BLaER1 treated with 17β-estradiol and CSF1 and Interleukin-3, amounts not matched to agents 10 nM and 100 nM (cell line): ENCODE measurements at regions not wholly inside any gene's neighbourhood (a gene's known extent, or its start where the extent isn't known, plus 50 kb on each side); places are given as distances from the start of the nearest gene placed in this dataset.
"Not testable (repeated sequence)": the region's sequence is repeated elsewhere in the genome, so short reads cannot be mapped to it uniquely, and the experiment has no call there.

ENCODE experiments used
- H3K27ac ChIP-seq, 11 experiments: shearing (Covaris generic); formaldehyde crosslinking; 2 replicates each; pipeline ENCODE4 v1.8.1; 2022
- H3K27me3 ChIP-seq, 11 experiments: shearing (Covaris generic); formaldehyde crosslinking; 2 replicates each; pipeline ENCODE4 v1.8.1; 2022
- H3K36me3 ChIP-seq, 11 experiments: shearing (Covaris generic); formaldehyde crosslinking; 2 replicates each; pipeline ENCODE4 v1.8.1; 2022
- H3K4me1 ChIP-seq, 10 experiments: shearing (Covaris generic); formaldehyde crosslinking; 2 replicates each; pipeline ENCODE4 v1.8.1; 2022
- H3K4me2 ChIP-seq, 11 experiments: shearing (Covaris generic); formaldehyde crosslinking; 2 replicates each; pipeline ENCODE4 v1.8.1; 2022
- H3K4me3 ChIP-seq, 10 experiments: shearing (Covaris generic); formaldehyde crosslinking; 2 replicates each; pipeline ENCODE4 v1.8.1; 2022
- H3K9ac ChIP-seq, 11 experiments: shearing (Covaris generic); formaldehyde crosslinking; 2 replicates each; pipeline ENCODE4 v1.8.1; 2022
- H3K9me3 ChIP-seq, 11 experiments: shearing (Covaris generic); formaldehyde crosslinking; replicated peaks in 1 of 11; 2 replicates each; pipeline ENCODE4 v1.8.1; 2022
- H4K20me1 ChIP-seq, 11 experiments: shearing (Covaris generic); formaldehyde crosslinking; 2 replicates each; pipeline ENCODE4 v1.8.1; 2022
- Cebpa-rat ChIP-seq, 11 experiments: shearing (Covaris generic); IDR thresholded peaks; 2 replicates each; pipeline ENCODE4 v1.8.1; 2022

GRCh38 chr4:44563496-44563895 lies 87.9 kb downstream of the YIPF7 start:
- TF ChIP-seq Cebpa-rat (IDR thresholded peaks at IDR 0.05), result no peak
- peaks cover 0 to 20% (median 0%) of the 10 kb centered on the region in 10 experiments; a peak in 4 of 20 replicates for H3K4me1 ChIP-seq
- no peaks in the 10 kb centered on the region for H3K27me3 ChIP-seq
- H3K4me3 ChIP-seq, result no peak overlapping the region
- no peak overlapping the region for H3K27ac ChIP-seq
- H3K9ac ChIP-seq, result no peak overlapping the region
- H3K4me2 ChIP-seq, result peak overlapping the region in 2 of 11 experiments; percentile 37 to 38; a peak in 2 of 22 replicates
- no peaks in the 10 kb centered on the region for H4K20me1 ChIP-seq
- no peaks in the 10 kb centered on the region for H3K36me3 ChIP-seq
- peaks cover 0 to 29% (median 0%) of the 10 kb centered on the region in 11 experiments; a peak in 4 of 22 replicates for H3K9me3 ChIP-seq

GRCh38 chr4:44558031-44558605 lies 93.3 kb downstream of the YIPF7 start:
- H3K4me3 ChIP-seq, result no peak overlapping the region

GRCh38 chr4:44554768-44555167 lies 96.7 kb downstream of the YIPF7 start:
- H3K9me3 ChIP-seq, result no peaks in the 10 kb centered on the region
- no peak overlapping the region for H3K4me2 ChIP-seq
- no peaks in the 10 kb centered on the region for H3K36me3 ChIP-seq
- no peaks in the 10 kb centered on the region for H3K4me1 ChIP-seq
- no peaks in the 10 kb centered on the region for H3K27me3 ChIP-seq
- no peaks in the 10 kb centered on the region for H4K20me1 ChIP-seq
- H3K9ac ChIP-seq, result no peak overlapping the region
- no peak overlapping the region for H3K27ac ChIP-seq
- TF ChIP-seq Cebpa-rat (IDR thresholded peaks at IDR 0.05), result no peak
- H3K4me3 ChIP-seq, result no peak overlapping the region

More at GRCh38 chr4:44558031-44558605, 93.3 kb downstream of the YIPF7 start:
- Histone ChIP-seq H3K27me3 (no peaks in the 10 kb centered on the region), H3K4me1 (peaks cover 0 to 12% (median 0%) of the 10 kb centered on the region in 10 experiments; a peak in 4 of 20 replicates), H3K36me3 (no peaks in the 10 kb centered on the region), H3K9ac (no peak overlapping the region), H4K20me1 (no peaks in the 10 kb centered on the region), H3K4me2 (no peak overlapping the region), H3K27ac (no peak overlapping the region), H3K9me3 (no peaks in the 10 kb centered on the region)
- TF ChIP-seq Cebpa-rat (IDR thresholded peaks at IDR 0.05), result no peak

GRCh38 chr4:44553180-44553579 lies 98.2 kb downstream of the YIPF7 start:
- TF ChIP-seq Cebpa-rat (IDR thresholded peaks at IDR 0.05), result no peak
- H3K9me3 ChIP-seq, result no peaks in the 10 kb centered on the region
- H3K4me3 ChIP-seq, result no peak overlapping the region
- no peaks in the 10 kb centered on the region for H4K20me1 ChIP-seq
- H3K27ac ChIP-seq, result no peak overlapping the region
- H3K9ac ChIP-seq, result no peak overlapping the region
- H3K27me3 ChIP-seq, result no peaks in the 10 kb centered on the region
- no peaks in the 10 kb centered on the region for H3K4me1 ChIP-seq
- H3K36me3 ChIP-seq, result no peaks in the 10 kb centered on the region
- no peak overlapping the region for H3K4me2 ChIP-seq

GRCh38 chr4:44545781-44546180 lies 97.2 kb upstream of the KCTD8 start:
- Histone ChIP-seq H3K9me3 (no peaks in the 10 kb centered on the region), H3K9ac (no peak overlapping the region), H3K27ac (no peak overlapping the region), H4K20me1 (no peaks in the 10 kb centered on the region), H3K4me3 (no peak overlapping the region), H3K4me1 (no peaks in the 10 kb centered on the region), H3K4me2 (no peak overlapping the region), H3K27me3 (no peaks in the 10 kb centered on the region), H3K36me3 (no peaks in the 10 kb centered on the region)
- no peak for TF ChIP-seq Cebpa-rat (IDR thresholded peaks at IDR 0.05)

GRCh38 chr4:44544158-44544557 lies 95.5 kb upstream of the KCTD8 start:
- H3K4me3 ChIP-seq, result no peak overlapping the region
- TF ChIP-seq Cebpa-rat (IDR thresholded peaks at IDR 0.05), result no peak
- no peak overlapping the region for H3K27ac ChIP-seq
- H3K4me1 ChIP-seq, result no peaks in the 10 kb centered on the region
- no peak overlapping the region for H3K4me2 ChIP-seq
- H3K9me3 ChIP-seq, result no peaks in the 10 kb centered on the region
- no peak overlapping the region for H3K9ac ChIP-seq
- H3K36me3 ChIP-seq, result no peaks in the 10 kb centered on the region
- H3K27me3 ChIP-seq, result no peaks in the 10 kb centered on the region
- no peaks in the 10 kb centered on the region for H4K20me1 ChIP-seq

GRCh38 chr4:44538534-44538933 lies 89.9 kb upstream of the KCTD8 start:
- H3K36me3 ChIP-seq, result no peaks in the 10 kb centered on the region
- H3K27me3 ChIP-seq, result no peaks in the 10 kb centered on the region
- no peak overlapping the region for H3K27ac ChIP-seq
- no peaks in the 10 kb centered on the region for H3K4me1 ChIP-seq
- no peaks in the 10 kb centered on the region for H4K20me1 ChIP-seq
- TF ChIP-seq Cebpa-rat (IDR thresholded peaks at IDR 0.05), result no peak
- H3K9ac ChIP-seq, result no peak overlapping the region
- no peak overlapping the region for H3K4me3 ChIP-seq
- no peak overlapping the region for H3K4me2 ChIP-seq
- no peaks in the 10 kb centered on the region for H3K9me3 ChIP-seq

GRCh38 chr4:44535981-44536380 lies 87.4 kb upstream of the KCTD8 start:
- H3K4me1 ChIP-seq, result no peaks in the 10 kb centered on the region
- H3K9me3 ChIP-seq, result no peaks in the 10 kb centered on the region
- no peak for TF ChIP-seq Cebpa-rat (IDR thresholded peaks at IDR 0.05)

GRCh38 chr4:44532851-44533250 lies 84.2 kb upstream of the KCTD8 start:
- H3K4me3 ChIP-seq, result no peak overlapping the region
- H3K36me3 ChIP-seq, result no peaks in the 10 kb centered on the region
- no peaks in the 10 kb centered on the region for H3K9me3 ChIP-seq
- no peak overlapping the region for H3K9ac ChIP-seq
- TF ChIP-seq Cebpa-rat (IDR thresholded peaks at IDR 0.05), result no peak
- H3K4me2 ChIP-seq, result no peak overlapping the region
- no peak overlapping the region for H3K27ac ChIP-seq
- H3K27me3 ChIP-seq, result no peaks in the 10 kb centered on the region
- H3K4me1 ChIP-seq, result no peaks in the 10 kb centered on the region
- no peaks in the 10 kb centered on the region for H4K20me1 ChIP-seq

More at GRCh38 chr4:44535981-44536380, 87.4 kb upstream of the KCTD8 start:
- Histone ChIP-seq H3K36me3 (no peaks in the 10 kb centered on the region), H3K27ac (no peak overlapping the region), H4K20me1 (no peaks in the 10 kb centered on the region), H3K4me2 (no peak overlapping the region), H3K9ac (no peak overlapping the region), H3K4me3 (no peak overlapping the region), H3K27me3 (no peaks in the 10 kb centered on the region)

- no peaks in the 10 kb centered on the region for H3K27me3 ChIP-seq
- TF ChIP-seq Cebpa-rat (IDR thresholded peaks at IDR 0.05), result no peak
- H3K27ac ChIP-seq, result no peak overlapping the region
- no peak overlapping the region for H3K9ac ChIP-seq
- no peaks in the 10 kb centered on the region for H4K20me1 ChIP-seq
- H3K36me3 ChIP-seq, result no peaks in the 10 kb centered on the region
- no peak overlapping the region for H3K4me3 ChIP-seq
- no peak overlapping the region for H3K4me2 ChIP-seq
- no peaks in the 10 kb centered on the region for H3K9me3 ChIP-seq
- H3K4me1 ChIP-seq, result no peaks in the 10 kb centered on the region
Observed at GRCh38 chr4:44522761-44523445, 74.3 kb upstream of the KCTD8 start.

- H3K4me2 ChIP-seq, H3K9ac ChIP-seq, H3K27me3 ChIP-seq, H4K20me1 ChIP-seq, H3K9me3 ChIP-seq, H3K27ac ChIP-seq, H3K4me1 ChIP-seq, H3K4me3 ChIP-seq, H3K36me3 ChIP-seq: not testable (repeated sequence)
Observed at GRCh38 chr4:44502216-44502615, 53.6 kb upstream of the KCTD8 start.
